ENCODE measurements at regions not wholly inside any gene's neighbourhood (a gene's known extent, or its start where the extent isn't known, plus 50 kb on each side); places are given as distances from the start of the nearest gene placed in this dataset.
"Not testable (repeated sequence)": the region's sequence is repeated elsewhere in the genome, so short reads cannot be mapped to it uniquely, and the experiment has no call there.

- no peak overlapping the region for H3K4me3 Mint-ChIP-seq
- H3K4me1 Mint-ChIP-seq (ENCODE audit: low read depth), result no peaks in the 10 kb centered on the region
- no peak for DNase-seq (ENCODE audit: low spot score)
- no peaks in the 10 kb centered on the region for H3K36me3 Mint-ChIP-seq (ENCODE audit: low read depth)
- H3K27me3 Mint-ChIP-seq (ENCODE audit: low read depth), result no peaks in the 10 kb centered on the region
- H3K9me3 Mint-ChIP-seq, result peaks cover 54% of the 10 kb centered on the region
- H3K27ac Mint-ChIP-seq, result no peak overlapping the region
These were observed 252.3 kb downstream of the IZUMO3 start for GRCh38 chr9:24293386-24293785.

GRCh38 chr9:24286761-24287160, 258.9 kb downstream of the IZUMO3 start:
- H3K27me3 Mint-ChIP-seq (ENCODE audit: low read depth), result no peaks in the 10 kb centered on the region

GRCh38 chr9:24258626-24259025, 287.1 kb downstream of the IZUMO3 start:
- DNase-seq (ENCODE audit: low spot score), result no peak
- no peaks in the 10 kb centered on the region for H3K4me1 Mint-ChIP-seq (ENCODE audit: low read depth)
- H3K36me3 Mint-ChIP-seq (ENCODE audit: low read depth), result no peaks in the 10 kb centered on the region
- H3K4me3 Mint-ChIP-seq, result no peak overlapping the region
- no peaks in the 10 kb centered on the region for H3K27me3 Mint-ChIP-seq (ENCODE audit: low read depth)
- no peak overlapping the region for H3K27ac Mint-ChIP-seq
- H3K9me3 Mint-ChIP-seq, result peaks cover 32% of the 10 kb centered on the region

More at GRCh38 chr9:24286761-24287160, 258.9 kb downstream of the IZUMO3 start:
- Mint-ChIP-seq H3K36me3 (ENCODE audit: low read depth) (no peaks in the 10 kb centered on the region), H3K4me3 (no peak overlapping the region), H3K9me3 (peaks cover 47% of the 10 kb centered on the region), H3K4me1 (ENCODE audit: low read depth) (no peaks in the 10 kb centered on the region), H3K27ac (no peak overlapping the region)
- DNase-seq (ENCODE audit: low spot score), result no peak

GRCh38 chr9:24257726-24258125, 288.0 kb downstream of the IZUMO3 start:
- DNase-seq (ENCODE audit: low spot score), result no peak
- no peak overlapping the region for H3K4me3 Mint-ChIP-seq

GRCh38 chr9:24245988-24246387, 299.7 kb downstream of the IZUMO3 start:
- no peaks in the 10 kb centered on the region for H3K36me3 Mint-ChIP-seq (ENCODE audit: low read depth)
- no peaks in the 10 kb centered on the region for H3K27me3 Mint-ChIP-seq (ENCODE audit: low read depth)
- no peak overlapping the region for H3K4me3 Mint-ChIP-seq
- peaks cover 52% of the 10 kb centered on the region for H3K9me3 Mint-ChIP-seq
- DNase-seq (ENCODE audit: low spot score), result no peak
- H3K27ac Mint-ChIP-seq, result no peak overlapping the region
- no peaks in the 10 kb centered on the region for H3K4me1 Mint-ChIP-seq (ENCODE audit: low read depth)

More at GRCh38 chr9:24257726-24258125, 288.0 kb downstream of the IZUMO3 start:
- H3K27me3 Mint-ChIP-seq (ENCODE audit: low read depth), result no peaks in the 10 kb centered on the region
- no peak overlapping the region for H3K27ac Mint-ChIP-seq
- no peaks in the 10 kb centered on the region for H3K36me3 Mint-ChIP-seq (ENCODE audit: low read depth)
- peaks cover 40% of the 10 kb centered on the region for H3K9me3 Mint-ChIP-seq
- no peaks in the 10 kb centered on the region for H3K4me1 Mint-ChIP-seq (ENCODE audit: low read depth)

GRCh38 chr9:24242576-24242975, 303.1 kb downstream of the IZUMO3 start:
- Mint-ChIP-seq H3K27ac (no peak overlapping the region), H3K36me3 (ENCODE audit: low read depth) (no peaks in the 10 kb centered on the region), H3K27me3 (ENCODE audit: low read depth) (no peaks in the 10 kb centered on the region), H3K4me3 (no peak overlapping the region), H3K9me3 (peaks cover 60% of the 10 kb centered on the region), H3K4me1 (ENCODE audit: low read depth) (no peaks in the 10 kb centered on the region)
- DNase-seq (ENCODE audit: low spot score), result no peak

GRCh38 chr9:24218656-24219055, 327.0 kb downstream of the IZUMO3 start:
- Mint-ChIP-seq H3K4me3 (no peak overlapping the region), H3K27me3 (ENCODE audit: low read depth) (no peaks in the 10 kb centered on the region), H3K9me3 (peaks cover 30% of the 10 kb centered on the region), H3K4me1 (ENCODE audit: low read depth) (no peaks in the 10 kb centered on the region), H3K36me3 (ENCODE audit: low read depth) (no peaks in the 10 kb centered on the region), H3K27ac (no peak overlapping the region)
- no peak for DNase-seq (ENCODE audit: low spot score)

GRCh38 chr9:24210641-24211040, 335.1 kb downstream of the IZUMO3 start:
- H3K36me3 Mint-ChIP-seq (ENCODE audit: low read depth), result no peaks in the 10 kb centered on the region
- H3K9me3 Mint-ChIP-seq, result peaks cover 41% of the 10 kb centered on the region
- no peaks in the 10 kb centered on the region for H3K4me1 Mint-ChIP-seq (ENCODE audit: low read depth)
- H3K27ac Mint-ChIP-seq, result no peak overlapping the region
- DNase-seq (ENCODE audit: low spot score), result no peak
- H3K4me3 Mint-ChIP-seq, result no peak overlapping the region
- H3K27me3 Mint-ChIP-seq (ENCODE audit: low read depth), result no peaks in the 10 kb centered on the region

- Mint-ChIP-seq H3K36me3 (ENCODE audit: low read depth) (no peaks in the 10 kb centered on the region), H3K27me3 (ENCODE audit: low read depth) (no peaks in the 10 kb centered on the region), H3K27ac (no peak overlapping the region), H3K4me3 (no peak overlapping the region), H3K4me1 (ENCODE audit: low read depth) (no peaks in the 10 kb centered on the region), H3K9me3 (peaks cover 48% of the 10 kb centered on the region)
- DNase-seq (ENCODE audit: low spot score), result no peak
These were observed 355.7 kb downstream of the IZUMO3 start for GRCh38 chr9:24189986-24190385.

GRCh38 chr9:24180572-24180971, 354.5 kb upstream of the ELAVL2 start:
- not testable (repeated sequence) for H3K27me3 Mint-ChIP-seq (ENCODE audit: low read depth); H3K4me3 Mint-ChIP-seq; H3K27ac Mint-ChIP-seq; H3K4me1 Mint-ChIP-seq (ENCODE audit: low read depth); DNase-seq (ENCODE audit: low spot score); H3K36me3 Mint-ChIP-seq (ENCODE audit: low read depth)
- H3K9me3 Mint-ChIP-seq, result peaks cover 71% of the 10 kb centered on the region

- Mint-ChIP-seq H3K9me3 (peaks cover 38% of the 10 kb centered on the region), H3K4me3 (no peak overlapping the region), H3K27ac (no peak overlapping the region), H3K36me3 (ENCODE audit: low read depth) (no peaks in the 10 kb centered on the region), H3K4me1 (ENCODE audit: low read depth) (no peaks in the 10 kb centered on the region), H3K27me3 (ENCODE audit: low read depth) (no peaks in the 10 kb centered on the region)
- no peak for DNase-seq (ENCODE audit: low spot score)
These were observed 318.8 kb upstream of the ELAVL2 start for GRCh38 chr9:24144796-24145195.

- not testable (repeated sequence) for DNase-seq (ENCODE audit: low spot score); H3K4me3 Mint-ChIP-seq; H3K4me1 Mint-ChIP-seq (ENCODE audit: low read depth); H3K36me3 Mint-ChIP-seq (ENCODE audit: low read depth); H3K27ac Mint-ChIP-seq; H3K27me3 Mint-ChIP-seq (ENCODE audit: low read depth)
- peaks cover 18% of the 10 kb centered on the region for H3K9me3 Mint-ChIP-seq
These were observed 309.0 kb upstream of the ELAVL2 start for GRCh38 chr9:24135072-24135471.

- Mint-ChIP-seq H3K36me3 (ENCODE audit: low read depth) (no peaks in the 10 kb centered on the region), H3K9me3 (peaks cover 31% of the 10 kb centered on the region), H3K27me3 (ENCODE audit: low read depth) (no peaks in the 10 kb centered on the region), H3K27ac (no peak overlapping the region), H3K4me1 (ENCODE audit: low read depth) (no peaks in the 10 kb centered on the region), H3K4me3 (no peak overlapping the region)
- DNase-seq (ENCODE audit: low spot score), result no peak
These were observed 306.2 kb upstream of the ELAVL2 start for GRCh38 chr9:24132244-24132643.

- Mint-ChIP-seq H3K36me3 (ENCODE audit: low read depth) (no peaks in the 10 kb centered on the region), H3K9me3 (peaks cover 41% of the 10 kb centered on the region), H3K27ac (no peak overlapping the region), H3K4me3 (no peak overlapping the region), H3K27me3 (ENCODE audit: low read depth) (no peaks in the 10 kb centered on the region), H3K4me1 (ENCODE audit: low read depth) (no peaks in the 10 kb centered on the region)
- DNase-seq (ENCODE audit: low spot score), result no peak
These were observed 301.5 kb upstream of the ELAVL2 start for GRCh38 chr9:24127519-24127918.

GRCh38 chr9:24118190-24118589, 292.1 kb upstream of the ELAVL2 start:
- Mint-ChIP-seq H3K36me3 (ENCODE audit: low read depth) (no peaks in the 10 kb centered on the region), H3K9me3 (peaks cover 46% of the 10 kb centered on the region), H3K4me1 (ENCODE audit: low read depth) (no peaks in the 10 kb centered on the region), H3K27ac (no peak overlapping the region), H3K27me3 (ENCODE audit: low read depth) (no peaks in the 10 kb centered on the region), H3K4me3 (no peak overlapping the region)
- DNase-seq (ENCODE audit: low spot score), result no peak

All from T-helper 2 cell treated with Interferon-gamma antibody and Interleukin-4, amounts not matched to agents 5 μg/mL and 100 μg/mL, for 36 hours (primary cell).